ENCODE measurements at regions not wholly inside any gene's neighbourhood (a gene's known extent, or its start where the extent isn't known, plus 50 kb on each side); places are given as distances from the start of the nearest gene placed in this dataset.

GRCh38 chr11:112477152-112477551, 216.5 kb upstream of the PLET1 start:
- Histone ChIP-seq H3K36me3 (ENCODE audit: insufficient read depth, low read length) (no peaks in the 10 kb centered on the region), H3K4me1 (ENCODE audit: insufficient read depth, low read length) (no peaks in the 10 kb centered on the region), H3K4me3 (ENCODE audit: low read length) (no peak overlapping the region), H3K27me3 (ENCODE audit: control insufficient read depth in 1 of 2, insufficient read depth in 2 of 2, low read length in 2 of 2) (peaks cover 0 to 6% of the 10 kb centered on the region in 2 experiments), H3K9me3 (ENCODE audit: control insufficient read depth in 1 of 2, insufficient read depth in 1 of 2, low read length in 2 of 2) (no peaks in the 10 kb centered on the region), H3K27ac (ENCODE audit: low read depth in 1 of 2, low read length in 2 of 2) (no peak overlapping the region)
- intact Hi-C loops (cut with DNase I, micrococcal nuclease): no loop called here
- Mint-ChIP-seq H3K4me1 (ENCODE audit: low read depth) (no peaks in the 10 kb centered on the region), H3K4me3 (no peak overlapping the region), H3K27me3 (no peaks in the 10 kb centered on the region), H3K36me3 (ENCODE audit: low read depth) (no peaks in the 10 kb centered on the region), H3K27ac (no peak overlapping the region), H3K9me3 (no peaks in the 10 kb centered on the region)
- ChIA-PET CTCF (no interaction called here), POLR2A (no interaction called here)
- ATAC-seq (ENCODE audit: poor library complexity) (no peak), DNase-seq (no peak)
- TF ChIP-seq CTCF (IDR thresholded peaks at IDR 0.05): no peak

- Histone ChIP-seq H3K27ac (ENCODE audit: low read depth in 1 of 2, low read length in 2 of 2) (no peak overlapping the region), H3K36me3 (ENCODE audit: insufficient read depth, low read length) (no peaks in the 10 kb centered on the region), H3K4me3 (ENCODE audit: low read length) (no peak overlapping the region), H3K9me3 (ENCODE audit: control insufficient read depth in 1 of 2, insufficient read depth in 1 of 2, low read length in 2 of 2) (no peaks in the 10 kb centered on the region), H3K4me1 (ENCODE audit: insufficient read depth, low read length) (no peaks in the 10 kb centered on the region), H3K27me3 (ENCODE audit: control insufficient read depth in 1 of 2, insufficient read depth in 2 of 2, low read length in 2 of 2) (peaks cover 0 to 6% of the 10 kb centered on the region in 2 experiments)
- POLR2A ChIA-PET: no interaction called here
- Mint-ChIP-seq H3K9me3 (no peaks in the 10 kb centered on the region), H3K27ac (no peak overlapping the region), H3K4me3 (no peak overlapping the region), H3K27me3 (no peaks in the 10 kb centered on the region), H3K36me3 (ENCODE audit: low read depth) (no peaks in the 10 kb centered on the region), H3K4me1 (ENCODE audit: low read depth) (no peaks in the 10 kb centered on the region)
- intact Hi-C loops (cut with DNase I, micrococcal nuclease): no loop called here
- no peak for ATAC-seq (ENCODE audit: poor library complexity)
- CTCF ChIA-PET: no interaction called here
- no peak for DNase-seq
- TF ChIP-seq CTCF (IDR thresholded peaks at IDR 0.05): no peak
Observed at GRCh38 chr11:112477581-112478317, 217.1 kb upstream of the PLET1 start.

- Mint-ChIP-seq H3K4me3 (no peak overlapping the region), H3K4me1 (ENCODE audit: low read depth) (no peaks in the 10 kb centered on the region), H3K27ac (no peak overlapping the region), H3K27me3 (no peaks in the 10 kb centered on the region), H3K36me3 (ENCODE audit: low read depth) (no peaks in the 10 kb centered on the region), H3K9me3 (no peaks in the 10 kb centered on the region)
- Histone ChIP-seq H3K4me1 (ENCODE audit: insufficient read depth, low read length) (no peaks in the 10 kb centered on the region), H3K27me3 (ENCODE audit: control insufficient read depth in 1 of 2, insufficient read depth in 2 of 2, low read length in 2 of 2) (peaks cover 0 to 6% of the 10 kb centered on the region in 2 experiments), H3K27ac (ENCODE audit: low read depth in 1 of 2, low read length in 2 of 2) (no peak overlapping the region), H3K4me3 (ENCODE audit: low read length) (no peak overlapping the region), H3K36me3 (ENCODE audit: insufficient read depth, low read length) (no peaks in the 10 kb centered on the region), H3K9me3 (ENCODE audit: control insufficient read depth in 1 of 2, insufficient read depth in 1 of 2, low read length in 2 of 2) (no peaks in the 10 kb centered on the region)
- ChIA-PET CTCF (no interaction called here), POLR2A (no interaction called here)
- no peak for DNase-seq
- TF ChIP-seq CTCF (IDR thresholded peaks at IDR 0.05): no peak
- intact Hi-C loops (cut with DNase I, micrococcal nuclease): no loop called here
- no peak for ATAC-seq (ENCODE audit: poor library complexity)
Observed at GRCh38 chr11:112478806-112479205, 218.1 kb upstream of the PLET1 start.

Measured in CD4-positive, alpha-beta T cell (primary cell).